Astrocyte of the spinal cord (primary cell): ENCODE measurements at regions not wholly inside any gene's neighbourhood (a gene's known extent, or its start where the extent isn't known, plus 50 kb on each side); places are given as distances from the start of the nearest gene placed in this dataset.
"Not testable (repeated sequence)": the region's sequence is repeated elsewhere in the genome, so short reads cannot be mapped to it uniquely, and the experiment has no call there.

Source experiments
- DNase-seq: peaks from one replicate; pipeline ENCODE4 v3.0.0; 2011; ENCODE audit warnings: low read depth, low spot score
- H3K4me3 ChIP-seq: 2 replicates; pipeline ENCODE4 v1.5.1; 2011; ENCODE audit warnings: low read depth, mild to moderate bottlenecking, low read length, moderate library complexity
- CTCF ChIP-seq: IDR thresholded peaks from 2 replicates; pipeline ENCODE4 v1.5.1; 2012; ENCODE audit warnings: low read depth, mild to moderate bottlenecking, low read length, inconsistent platforms
- in situ Hi-C: cut with HindIII; loops from 2 replicates; pipeline ENCODE4 v1.10.0; 2017; ENCODE audit warnings: low sequenced_read_pairs

- no peak overlapping the region for H3K4me3 ChIP-seq
- in situ Hi-C loops, result loop anchor here (25.0 kb wide), 1 partner anchor 369 kb away; no protein-coding TSS in a partner anchor
- no peak for TF ChIP-seq CTCF
- no peak for DNase-seq
Observed at GRCh38 chr6:144481527-144481926, 196.4 kb downstream of the UTRN start.

DNA sequence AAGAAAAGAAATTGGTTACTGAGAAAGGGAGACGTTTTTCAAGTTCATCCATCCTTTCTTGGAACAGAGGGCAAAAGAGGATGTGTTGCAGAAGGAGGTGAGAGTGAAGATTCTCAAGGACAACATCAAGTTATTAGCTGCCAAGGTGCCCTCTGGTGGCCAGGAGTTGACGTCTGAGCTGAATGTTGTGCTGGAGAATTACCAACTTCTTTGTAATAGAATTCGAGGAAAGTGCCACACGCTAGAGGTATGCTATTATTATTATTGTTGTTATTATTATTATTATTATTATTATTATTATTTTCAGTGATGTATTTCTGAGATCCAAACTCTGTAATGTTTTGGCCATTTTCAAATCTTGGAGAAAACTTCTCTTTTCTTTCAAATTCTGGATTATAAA lies 197.0 kb downstream of the UTRN start:
- in situ Hi-C loops, result loop anchor here (25.0 kb wide), 1 partner anchor 370 kb away; no protein-coding TSS in a partner anchor
- H3K4me3 ChIP-seq, result no peak overlapping the region
- peak; percentile 73 for TF ChIP-seq CTCF
- peak; percentile 81 for DNase-seq

GRCh38 chr6:144485531-144485930 lies 200.4 kb downstream of the UTRN start:
- in situ Hi-C loops, result loop anchor here (25.0 kb wide), 1 partner anchor 373 kb away; no protein-coding TSS in a partner anchor
- no peak overlapping the region for H3K4me3 ChIP-seq
- no peak for DNase-seq
- TF ChIP-seq CTCF, result no peak

DNA sequence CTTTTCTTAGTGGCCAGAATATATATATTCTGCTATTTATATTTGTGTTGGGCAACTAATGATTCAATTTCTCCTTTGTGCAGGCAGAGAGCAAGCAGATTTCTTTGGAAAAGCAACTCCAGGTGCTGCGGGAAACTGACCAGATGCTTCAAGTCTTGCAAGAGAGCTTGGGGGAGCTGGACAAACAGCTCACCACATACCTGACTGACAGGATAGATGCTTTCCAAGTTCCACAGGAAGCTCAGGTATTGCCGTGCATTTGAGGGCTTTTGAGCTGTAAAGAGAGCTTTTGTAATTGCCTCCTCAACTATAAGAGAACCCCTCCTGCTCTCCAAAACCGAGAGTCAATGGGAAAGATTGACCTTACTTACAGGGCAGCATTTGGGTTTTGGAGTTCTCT lies 203.5 kb downstream of the UTRN start:
- TF ChIP-seq CTCF, result no peak
- DNase-seq, result no peak
- no peak overlapping the region for H3K4me3 ChIP-seq
- in situ Hi-C loops, result loop anchor here (25.0 kb wide), 1 partner anchor 376 kb away; no protein-coding TSS in a partner anchor

- no peak overlapping the region for H3K4me3 ChIP-seq
- in situ Hi-C loops, result loop anchor here (25.0 kb wide), 1 partner anchor 381 kb away; no protein-coding TSS in a partner anchor
- TF ChIP-seq CTCF, result no peak
- DNase-seq, result no peak
Observed at GRCh38 chr6:144493035-144493910, 208.1 kb downstream of the UTRN start.

DNA sequence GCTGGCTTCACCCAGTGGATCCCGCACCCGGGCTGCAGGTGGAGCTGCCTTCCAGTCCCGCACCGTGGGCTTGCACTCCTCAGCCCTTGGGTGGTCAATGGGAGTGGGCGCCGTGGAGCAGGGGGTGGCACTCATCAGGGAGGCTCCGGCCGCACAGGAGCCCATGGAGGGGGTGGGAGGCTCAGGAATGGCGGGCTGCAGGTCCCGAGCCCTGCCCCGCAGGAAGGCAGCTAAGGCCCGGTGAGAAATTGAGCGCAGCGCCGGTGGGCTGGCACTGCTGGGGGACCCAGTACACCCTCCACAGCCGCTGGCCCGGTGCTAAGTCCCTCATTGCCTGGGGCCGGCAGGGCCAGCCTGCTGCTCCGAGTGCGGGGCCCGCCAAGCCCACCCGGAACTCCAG lies 209.9 kb downstream of the UTRN start:
- DNase-seq, H3K4me3 ChIP-seq: not testable (repeated sequence)
- in situ Hi-C loops, result loop anchor here (25.0 kb wide), 1 partner anchor 383 kb away; no protein-coding TSS in a partner anchor

- H3K4me3 ChIP-seq, result no peak overlapping the region
- no peak for DNase-seq
- no peak for TF ChIP-seq CTCF
- in situ Hi-C loops, result loop anchor here (25.0 kb wide), 1 partner anchor 385 kb away; no protein-coding TSS in a partner anchor
Observed at GRCh38 chr6:144497650-144498049, 212.5 kb downstream of the UTRN start.
